T1000 (cell line): ENCODE measurements at regions not wholly inside any gene's neighbourhood (a gene's known extent, or its start where the extent isn't known, plus 50 kb on each side); places are given as distances from the start of the nearest gene placed in this dataset.
"Not testable (repeated sequence)": the region's sequence is repeated elsewhere in the genome, so short reads cannot be mapped to it uniquely, and the experiment has no call there.

Experiments used
- DNase-seq: peaks from one replicate; lab custom pipeline; 2025; ENCODE audit warnings: mixed read lengths; lab: John Stamatoyannopoulos, UW

DNA sequence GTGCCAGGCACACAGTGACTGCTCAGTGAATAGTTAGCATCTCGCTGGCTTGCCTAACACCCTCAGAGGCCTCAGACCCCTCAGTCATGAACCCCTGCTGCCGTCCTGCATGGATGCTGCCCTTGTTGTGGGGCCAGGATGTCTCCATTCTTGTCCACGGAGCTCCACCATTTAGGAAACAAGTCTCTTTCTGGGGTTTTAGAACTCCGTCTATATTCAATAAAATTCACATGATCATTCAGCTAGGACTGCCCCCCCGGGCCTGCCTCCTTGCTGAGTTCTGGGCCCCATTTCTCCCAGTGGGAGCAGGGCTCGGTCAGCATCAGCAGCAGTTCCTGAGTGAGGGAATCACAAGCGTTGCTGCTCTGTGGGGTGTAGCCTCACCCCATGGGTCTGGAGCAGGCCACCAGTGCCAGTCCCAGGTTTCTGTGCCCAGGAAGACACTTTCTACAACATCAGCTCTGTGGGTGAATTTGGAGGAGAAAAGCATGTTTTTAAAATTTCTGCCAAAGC is 134.1 kb downstream of the RHOU start:
- no peak for DNase-seq

DNA sequence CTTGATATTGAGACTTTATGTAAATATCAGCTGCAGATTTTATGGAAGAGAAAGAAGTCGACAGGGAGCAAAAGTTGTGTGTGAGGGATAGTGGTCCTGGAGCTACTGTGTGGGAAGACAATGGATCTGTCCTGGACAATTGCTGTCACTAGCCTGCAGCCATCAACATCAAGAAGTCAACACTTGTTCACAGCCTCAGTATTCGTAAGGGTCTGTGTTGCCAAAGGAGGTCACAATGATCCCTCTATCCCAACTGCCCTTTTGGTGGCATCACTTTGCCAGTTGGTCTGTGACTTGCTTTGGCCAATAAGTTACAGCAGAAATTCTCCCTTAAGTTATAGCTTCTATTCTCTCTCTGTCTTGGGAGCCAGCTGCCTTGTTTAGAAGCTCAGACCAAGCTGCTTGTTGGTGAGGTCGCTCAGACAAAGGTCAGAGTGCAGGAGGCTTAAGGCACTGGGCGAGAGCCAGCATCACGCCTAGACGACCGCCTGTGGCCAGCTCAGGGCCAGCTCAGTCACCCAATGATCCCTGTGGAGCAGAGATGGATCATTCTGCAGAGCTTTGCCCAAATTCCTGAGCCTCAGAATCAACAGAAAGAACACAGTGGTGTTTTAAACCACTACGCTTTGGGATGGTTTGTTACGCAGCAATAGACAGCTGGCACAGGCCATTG is 134.9 kb downstream of the RHOU start:
- no peak for DNase-seq

- DNase-seq = no peak
These were observed 136.2 kb downstream of the RHOU start for GRCh38 chr1:228871314-228872061.

DNA sequence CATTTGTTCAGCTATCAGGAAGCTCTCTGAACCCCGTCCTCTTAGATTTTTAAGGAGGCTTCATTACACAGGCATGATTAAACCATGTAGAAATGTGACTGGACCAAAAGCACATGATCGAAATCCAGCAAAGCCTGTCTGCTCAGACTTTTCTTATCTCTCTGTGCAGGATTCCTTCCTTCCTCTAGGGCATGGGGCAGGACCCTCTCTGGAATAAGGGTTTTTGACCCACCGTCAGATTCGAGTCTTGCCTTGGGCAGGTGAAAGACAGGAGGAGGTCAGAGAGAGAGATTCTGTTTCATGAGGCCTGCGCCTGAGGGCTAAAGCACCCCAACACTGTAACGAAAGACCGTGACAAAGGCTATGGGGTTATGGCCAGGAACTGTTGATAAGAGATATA is 136.8 kb downstream of the RHOU start:
- DNase-seq = no peak

- no peak for DNase-seq
These were observed 138.4 kb downstream of the RHOU start for GRCh38 chr1:228873709-228874108.

- no peak for DNase-seq
These were observed 140.5 kb downstream of the RHOU start for GRCh38 chr1:228875741-228876140.

- no peak for DNase-seq
These were observed 140.9 kb downstream of the RHOU start for GRCh38 chr1:228876187-228876586.

- DNase-seq = no peak
These were observed 143.9 kb downstream of the RHOU start for GRCh38 chr1:228879164-228879563.

DNA sequence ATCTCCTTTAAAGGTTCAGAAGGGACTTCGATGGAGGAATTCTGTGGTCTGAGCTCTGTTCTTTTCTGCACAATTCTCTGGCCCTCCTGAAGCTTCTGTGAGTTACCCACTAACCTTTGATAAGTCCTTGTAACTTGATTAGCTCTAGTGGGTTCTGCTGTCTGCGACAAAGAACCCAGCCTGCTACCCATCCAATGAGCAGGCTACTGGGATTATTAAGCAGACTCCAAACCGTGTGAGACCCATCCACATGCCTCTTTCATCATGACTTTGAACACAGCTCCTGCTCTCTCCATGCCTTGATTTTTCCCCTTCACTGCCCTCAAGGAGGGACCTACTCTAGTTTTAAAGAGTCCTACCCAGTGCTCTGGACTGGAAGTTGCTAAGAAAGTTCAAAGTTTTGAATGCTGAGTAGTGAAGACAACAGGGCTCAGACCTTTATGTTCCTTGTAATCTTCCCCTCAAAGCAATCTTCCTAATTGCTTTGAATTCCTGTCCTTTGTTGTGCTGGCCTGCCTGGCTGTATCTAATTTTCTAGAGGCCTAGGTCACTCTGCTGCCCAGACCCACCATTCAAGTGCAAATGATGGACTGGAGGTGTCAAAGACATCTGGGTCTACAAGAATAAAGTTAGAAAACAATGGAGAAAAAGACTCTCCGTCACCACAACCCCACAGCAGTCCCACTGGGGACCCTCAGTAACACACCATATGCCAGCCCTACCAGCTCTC is 146.9 kb downstream of the RHOU start:
- no peak for DNase-seq

GRCh38 chr1:228882771-228883450 is 147.6 kb downstream of the RHOU start:
- DNase-seq = no peak

DNA sequence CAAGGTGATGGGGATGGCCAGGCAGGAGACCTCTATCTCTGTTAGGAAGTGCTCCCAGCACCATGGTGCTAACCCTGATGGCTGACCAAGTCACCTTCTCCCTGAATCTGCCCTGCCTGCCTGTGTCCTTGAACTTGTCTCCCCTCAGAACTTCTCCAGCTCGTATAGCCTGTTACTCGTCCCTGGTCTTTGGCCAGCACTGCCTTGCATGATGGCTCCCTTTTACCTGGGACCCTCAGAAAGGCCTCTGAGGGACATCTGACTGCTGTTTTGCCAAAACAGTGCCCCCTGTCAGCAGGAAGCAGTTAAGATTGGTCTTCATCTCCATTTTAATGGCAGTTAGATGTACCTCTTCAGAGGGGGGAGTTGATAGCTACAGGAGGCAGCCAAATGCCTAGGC is 148.3 kb downstream of the RHOU start:
- no peak for DNase-seq

- DNase-seq = no peak
These were observed 148.9 kb downstream of the RHOU start for GRCh38 chr1:228884196-228884595.

- DNase-seq = no peak
These were observed 149.6 kb downstream of the RHOU start for GRCh38 chr1:228884615-228885566.

DNA sequence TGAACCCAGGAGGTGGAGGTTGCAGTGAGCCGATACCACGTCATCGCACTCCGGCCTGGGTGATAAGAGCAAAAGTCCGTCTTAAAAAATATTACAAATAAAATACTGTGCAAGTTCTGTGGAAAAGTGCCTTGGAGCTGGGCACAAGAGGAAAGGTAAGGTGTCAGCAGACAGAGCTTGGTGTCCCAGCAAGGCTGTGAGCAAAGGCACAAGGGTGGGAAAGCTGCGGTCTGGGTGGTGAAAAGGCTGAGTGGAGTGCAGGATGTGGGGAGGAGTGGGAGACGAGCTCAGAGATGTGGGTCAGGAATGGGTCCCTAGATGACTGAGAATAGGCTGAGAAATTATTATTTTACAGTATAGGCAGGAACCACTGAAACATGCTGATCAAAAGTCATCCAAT is 150.6 kb downstream of the RHOU start:
- DNase-seq = no peak

- DNase-seq = no peak
These were observed 151.8 kb downstream of the RHOU start for GRCh38 chr1:228887101-228887500.

DNA sequence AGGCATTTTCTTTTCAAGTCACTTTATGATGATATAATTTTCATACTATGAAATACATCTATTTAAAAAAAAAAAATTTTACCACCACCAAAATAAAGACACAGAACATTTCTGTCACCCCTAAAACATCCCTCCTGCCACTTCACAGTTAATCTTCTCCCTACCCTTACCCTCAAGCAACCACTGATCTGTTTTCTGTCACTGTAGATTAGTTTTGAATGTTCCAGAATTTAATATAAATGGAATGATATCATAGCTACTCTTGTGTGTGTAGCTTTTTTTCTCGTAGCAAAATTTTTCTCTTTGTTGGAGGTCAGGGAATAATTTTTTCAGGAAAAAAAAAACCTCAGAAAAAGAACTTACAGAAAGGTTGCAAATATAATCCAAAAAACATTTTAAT is 152.7 kb downstream of the RHOU start:
- DNase-seq = no peak

DNA sequence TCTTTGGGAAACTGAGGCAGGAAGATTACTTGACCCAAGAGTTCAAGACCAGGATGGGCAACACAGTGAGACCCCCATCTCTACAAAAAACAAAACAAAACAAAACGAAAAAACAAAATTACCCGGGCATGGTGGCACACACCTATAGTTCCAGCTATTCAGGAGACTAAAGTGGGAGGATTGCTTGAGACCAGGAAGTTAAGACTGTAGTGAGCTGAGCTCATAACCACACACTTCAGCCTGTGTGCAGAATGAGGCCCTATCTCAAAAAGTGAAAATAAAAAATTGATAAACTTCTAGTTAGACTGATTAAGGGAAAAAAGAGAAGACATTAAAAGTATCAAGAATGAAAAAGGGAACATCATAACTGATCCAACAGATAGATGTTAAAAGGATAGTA is 154.0 kb downstream of the RHOU start:
- no peak for DNase-seq

DNA sequence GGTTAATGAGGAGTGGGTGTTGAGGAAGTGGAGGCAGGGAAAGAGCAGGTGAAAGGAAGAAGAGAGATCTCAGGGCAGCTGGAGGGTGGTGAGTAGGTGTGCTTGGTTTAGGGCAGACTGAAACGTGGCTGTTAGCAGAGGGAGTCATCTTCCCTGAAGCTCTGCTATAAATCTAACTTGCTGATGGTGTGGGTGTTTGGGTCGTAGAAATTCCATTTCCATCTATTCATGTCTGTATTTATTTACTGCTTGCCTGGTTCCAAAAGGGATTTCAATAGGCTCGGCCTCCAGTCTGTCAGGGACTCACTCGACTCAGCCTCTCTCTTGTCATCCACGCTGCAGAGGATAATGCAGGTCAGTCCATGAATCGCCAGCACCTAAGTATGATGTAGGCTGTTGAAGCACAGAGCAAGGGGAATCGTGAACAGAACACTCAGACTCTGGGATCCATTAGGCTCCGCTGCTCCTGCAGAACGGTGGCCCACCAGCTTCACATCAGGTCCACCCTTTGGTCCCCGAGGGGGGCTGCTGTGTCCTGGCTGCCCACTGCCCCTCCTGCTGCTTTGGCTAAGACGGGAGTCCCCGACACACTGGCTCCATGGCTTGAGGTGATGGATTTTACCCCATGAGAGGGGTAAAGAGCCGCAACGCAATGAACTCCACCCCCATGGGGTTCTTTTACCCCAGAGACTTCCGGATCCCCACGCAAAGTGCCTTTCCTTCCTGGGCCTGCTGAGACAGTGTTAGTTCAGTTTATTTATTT is 156.2 kb downstream of the RHOU start:
- no peak for DNase-seq

DNA sequence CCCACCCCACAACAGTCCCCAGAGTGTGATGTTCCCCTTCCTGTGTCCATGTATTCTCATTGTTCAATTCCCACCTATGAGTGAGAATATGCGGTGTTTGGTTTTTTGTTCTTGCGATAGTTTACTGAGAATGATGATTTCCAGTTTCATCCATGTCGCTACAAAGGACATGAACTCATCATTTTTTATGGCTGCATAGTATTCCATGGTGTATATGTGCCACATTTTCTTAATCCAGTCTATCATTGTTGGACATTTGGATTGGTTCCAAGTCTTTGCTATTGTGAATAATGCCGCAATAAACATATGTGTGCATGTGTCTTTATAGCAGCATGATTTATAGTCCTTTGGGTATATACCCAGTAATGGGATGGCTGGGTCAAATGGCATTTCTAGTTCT is 156.9 kb downstream of the RHOU start:
- DNase-seq = not testable (repeated sequence)

- DNase-seq = no peak
These were observed 159.2 kb downstream of the RHOU start for GRCh38 chr1:228894442-228894989.
